Testis (tissue), 2 donors: ENCODE measurements at regions not wholly inside any gene's neighbourhood (a gene's known extent, or its start where the extent isn't known, plus 50 kb on each side); places are given as distances from the start of the nearest gene placed in this dataset.

Experiments
- CTCF ChIP-seq, 3 experiments: fragments of 450-650 bp in 2 of 3; fragments of 200-600 bp in 1 of 3; sonication (generic) in 1 of 3; IDR thresholded peaks; one replicate each; pipeline ENCODE4 v1.5.1; 2016 to 2019; ENCODE audit warnings: antibody characterized with exemption in 3 of 3, mild to moderate bottlenecking in 2 of 3, moderate library complexity in 1 of 3
- POLR2A ChIP-seq: fragments of 450-650 bp; IDR thresholded peaks from one replicate; pipeline ENCODE4 v1.6.1; 2017; ENCODE audit warnings: antibody characterized with exemption, mild to moderate bottlenecking, moderate library complexity

GRCh38 chr4:187940299-187940698, 55.3 kb upstream of the ZFP42 start:
- TF ChIP-seq CTCF (IDR thresholded peaks at IDR 0.05) (no peak), POLR2A (no peak)
